GM23338 (cell line): ENCODE measurements at regions not wholly inside any gene's neighbourhood (a gene's known extent, or its start where the extent isn't known, plus 50 kb on each side); places are given as distances from the start of the nearest gene placed in this dataset.

Experiments
- ATAC-seq: fragments of 200-7000 bp; cut with Tn5 transposase; 3 replicates; pipeline ENCODE4 v1.9.1; 2020
- DNase-seq: peaks from one replicate; pipeline ENCODE4 v3.0.0-alpha.2; 2015; ENCODE audit warnings: low spot score
- H2AFZ ChIP-seq: fragments of 200-600 bp; sonication (generic); 2 replicates; pipeline ENCODE4 v1.8.0; 2016; ENCODE audit warnings: antibody characterized with exemption, mild to moderate bottlenecking, moderate library complexity
- H3F3A ChIP-seq: fragments of 200-600 bp; sonication (generic); replicated peaks from 2 replicates; pipeline ENCODE4 v1.8.0; 2017; ENCODE audit warnings: antibody characterized with exemption, mixed run types, low read depth
- H3K27ac ChIP-seq: fragments of 200-600 bp; sonication (generic); 2 replicates; pipeline ENCODE4 v1.6.1; 2016; ENCODE audit warnings: low read depth
- H3K27me3 ChIP-seq: fragments of 200-600 bp; sonication (generic); 2 replicates; pipeline ENCODE4 v1.8.0; 2016; ENCODE audit warnings: mild to moderate bottlenecking, mixed run types, moderate library complexity; ENCODE audit not compliant: insufficient read depth
- H3K36me3 ChIP-seq: fragments of 200-600 bp; sonication (generic); 2 replicates; pipeline ENCODE4 v1.8.0; 2016; ENCODE audit warnings: mild to moderate bottlenecking; ENCODE audit not compliant: insufficient read depth
- H3K4me1 ChIP-seq: fragments of 200-600 bp; sonication (generic); 2 replicates; pipeline ENCODE4 v1.8.0; 2016; ENCODE audit warnings: mild to moderate bottlenecking, moderate library complexity; ENCODE audit not compliant: insufficient read depth
- H3K4me2 ChIP-seq: fragments of 200-600 bp; sonication (generic); 2 replicates; pipeline ENCODE4 v1.7.1; 2017; ENCODE audit warnings: mixed run types
- H3K4me3 ChIP-seq: fragments of 200-600 bp; sonication (generic); 2 replicates; pipeline ENCODE4 v1.6.1; 2016; ENCODE audit warnings: mixed run types
- H3K79me2 ChIP-seq: fragments of 200-600 bp; sonication (generic); replicated peaks from 2 replicates; pipeline ENCODE4 v1.8.0; 2017; ENCODE audit warnings: mild to moderate bottlenecking; ENCODE audit not compliant: insufficient read depth
- H3K9me2 ChIP-seq: fragments of 200-600 bp; sonication (generic); 2 replicates; pipeline ENCODE4 v1.8.0; 2017; ENCODE audit not compliant: insufficient read depth
- H4K20me1 ChIP-seq: fragments of 200-600 bp; sonication (generic); replicated peaks from 2 replicates; pipeline ENCODE4 v1.8.0; 2017; ENCODE audit warnings: mild to moderate bottlenecking; ENCODE audit not compliant: insufficient read depth
- H3K27ac Mint-ChIP-seq: 2 replicates; pipeline ENCODE4 v1.8.0; 2020; ENCODE audit warnings: inconsistent platforms, mild to moderate bottlenecking, moderate library complexity, mixed read lengths
- H3K27me3 Mint-ChIP-seq: 3 replicates; pipeline ENCODE4 v1.8.0; 2022; ENCODE audit warnings: low read depth, mild to moderate bottlenecking, moderate library complexity, mixed read lengths, inconsistent platforms; ENCODE audit not compliant: insufficient read depth, poor library complexity
- H3K36me3 Mint-ChIP-seq: 3 replicates; pipeline ENCODE4 v1.8.0; 2021; ENCODE audit warnings: low read depth, mild to moderate bottlenecking, inconsistent platforms, moderate library complexity, mixed read lengths
- H3K4me1 Mint-ChIP-seq: 3 replicates; pipeline ENCODE4 v1.8.0; 2020; ENCODE audit warnings: mild to moderate bottlenecking, inconsistent platforms, mixed read lengths
- H3K4me3 Mint-ChIP-seq: 3 replicates; pipeline ENCODE4 v1.8.0; 2021; ENCODE audit warnings: moderate library complexity, mild to moderate bottlenecking, inconsistent platforms, mixed read lengths
- H3K9me3 Mint-ChIP-seq: 3 replicates; pipeline ENCODE4 v1.8.0; 2020; ENCODE audit warnings: moderate library complexity, mild to moderate bottlenecking, inconsistent platforms, mixed read lengths
- JUNB ChIP-seq: IDR thresholded peaks from one replicate; pipeline ENCODE4 v1.6.1; 2016; ENCODE audit warnings: antibody characterized with exemption; ENCODE audit not compliant: unreplicated experiment
- POLR2AphosphoS5 ChIP-seq: IDR thresholded peaks from 2 replicates; pipeline ENCODE4 v1.6.1; 2016; ENCODE audit warnings: antibody characterized with exemption, low read depth
- STAT1 ChIP-seq: IDR thresholded peaks from one replicate; pipeline ENCODE4 v1.6.1; 2016; ENCODE audit warnings: antibody characterized with exemption; ENCODE audit not compliant: unreplicated experiment
- ZNF114 ChIP-seq: fragments of 250-450 bp; sonication (Bioruptor Pico); IDR thresholded peaks from 2 replicates; pipeline ENCODE4 v1.5.0; 2020; ENCODE audit warnings: mild to moderate bottlenecking, moderate library complexity
- ZNF331 ChIP-seq: fragments of 250-450 bp; sonication (Bioruptor Pico); IDR thresholded peaks from 2 replicates; pipeline ENCODE4 v1.5.0; 2020; ENCODE audit warnings: low read depth, mild to moderate bottlenecking, moderate library complexity
- ZNF462 ChIP-seq: fragments of 250-450 bp; sonication (Bioruptor Pico); IDR thresholded peaks from 2 replicates; pipeline ENCODE4 v1.5.0; 2020; ENCODE audit warnings: mild to moderate bottlenecking, moderate library complexity
- TF ChIP-seq, protein P1 (sequence below): IDR thresholded peaks from 2 replicates; pipeline ENCODE4 v1.6.1; 2016; ENCODE audit warnings: antibody characterized with exemption

GRCh38 chr16:72508191-72508590 is 336.2 kb upstream of the PMFBP1 start:
- peaks cover 5% of the 10 kb centered on the region; the same call in 2 of the 3 replicates for H3K36me3 Mint-ChIP-seq
- no peaks in the 10 kb centered on the region for H3K4me1 Mint-ChIP-seq
- Histone ChIP-seq H3K27me3 (no peaks in the 10 kb centered on the region), H3K79me2 (no peaks in the 10 kb centered on the region), H3K4me1 (no peaks in the 10 kb centered on the region), H3K27ac (no peak overlapping the region), H3K9me2 (no peaks in the 10 kb centered on the region), H2AFZ (no peak overlapping the region), H3K4me2 (no peak overlapping the region), H3K4me3 (no peak overlapping the region), H3F3A (no peaks in the 10 kb centered on the region), H4K20me1 (no peaks in the 10 kb centered on the region), H3K36me3 (no peaks in the 10 kb centered on the region)
- no peaks in the 10 kb centered on the region for H3K27me3 Mint-ChIP-seq
- H3K27ac Mint-ChIP-seq: no peak overlapping the region
- H3K9me3 Mint-ChIP-seq: no peaks in the 10 kb centered on the region; the same call in 2 of the 3 replicates
- no peak for TF ChIP-seq JUNB
- TF ChIP-seq POLR2AphosphoS5: no peak
- no peak for TF ChIP-seq ZNF114 (CRISPR knock-in tag)
- no peak for TF ChIP-seq ZNF331 (CRISPR knock-in tag)
- DNase-seq (no peak), ATAC-seq (no peak)
- H3K4me3 Mint-ChIP-seq: no peak overlapping the region

DNA sequence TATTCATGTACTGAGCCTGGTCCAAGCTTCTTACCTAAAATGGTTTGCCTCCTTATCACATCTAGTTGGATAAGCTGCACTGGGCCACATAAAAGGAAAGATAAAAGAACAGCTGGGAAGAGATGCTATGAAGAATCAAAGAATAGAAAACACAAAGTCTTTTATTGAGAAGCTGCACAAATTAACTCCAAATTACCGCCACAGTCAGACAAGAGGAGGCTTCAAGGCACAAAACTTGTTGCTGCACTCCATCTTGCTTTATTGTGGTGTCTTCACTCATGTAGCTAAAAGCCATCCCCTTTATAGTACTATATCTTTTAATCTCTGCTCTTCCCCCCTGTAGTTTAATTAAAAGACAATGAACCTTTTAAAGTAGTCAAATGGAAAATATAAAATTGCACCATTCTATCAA is 330.6 kb upstream of the PMFBP1 start:
- no peak overlapping the region for H3K4me2 ChIP-seq
- H3K4me1 Mint-ChIP-seq: peaks cover 5% of the 10 kb centered on the region; the same call in 2 of the 3 replicates

More for the DNA sequence above, 330.6 kb upstream of the PMFBP1 start:
- H4K20me1 ChIP-seq: no peaks in the 10 kb centered on the region
- TF ChIP-seq ZNF462 (CRISPR knock-in tag): no peak
- TF ChIP-seq JUNB: no peak
- no peak for TF ChIP-seq STAT1
- TF ChIP-seq, protein P1, sequence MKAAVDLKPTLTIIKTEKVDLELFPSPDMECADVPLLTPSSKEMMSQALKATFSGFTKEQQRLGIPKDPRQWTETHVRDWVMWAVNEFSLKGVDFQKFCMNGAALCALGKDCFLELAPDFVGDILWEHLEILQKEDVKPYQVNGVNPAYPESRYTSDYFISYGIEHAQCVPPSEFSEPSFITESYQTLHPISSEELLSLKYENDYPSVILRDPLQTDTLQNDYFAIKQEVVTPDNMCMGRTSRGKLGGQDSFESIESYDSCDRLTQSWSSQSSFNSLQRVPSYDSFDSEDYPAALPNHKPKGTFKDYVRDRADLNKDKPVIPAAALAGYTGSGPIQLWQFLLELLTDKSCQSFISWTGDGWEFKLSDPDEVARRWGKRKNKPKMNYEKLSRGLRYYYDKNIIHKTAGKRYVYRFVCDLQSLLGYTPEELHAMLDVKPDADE: no peak
- no peaks in the 10 kb centered on the region for H3K9me2 ChIP-seq
- H3K4me3 ChIP-seq: no peak overlapping the region
- H3K27me3 ChIP-seq: no peaks in the 10 kb centered on the region
- no peaks in the 10 kb centered on the region for H3K9me3 Mint-ChIP-seq
- H3K27me3 Mint-ChIP-seq: no peaks in the 10 kb centered on the region
- ATAC-seq (no peak), DNase-seq (no peak)
- H3K4me3 Mint-ChIP-seq: no peak overlapping the region
- peaks cover 4% of the 10 kb centered on the region; the same call in 2 of the 3 replicates for H3K36me3 Mint-ChIP-seq
- H2AFZ ChIP-seq: no peak overlapping the region
- no peaks in the 10 kb centered on the region for H3K4me1 ChIP-seq
- H3K27ac ChIP-seq: no peak overlapping the region
- H3F3A ChIP-seq: no peaks in the 10 kb centered on the region
- no peak overlapping the region; the same call in 1 of the 2 replicates for H3K27ac Mint-ChIP-seq
- no peaks in the 10 kb centered on the region for H3K36me3 ChIP-seq
- no peaks in the 10 kb centered on the region for H3K79me2 ChIP-seq
